ENCODE measurements at regions not wholly inside any gene's neighbourhood (a gene's known extent, or its start where the extent isn't known, plus 50 kb on each side); places are given as distances from the start of the nearest gene placed in this dataset.

- H3K4me3 Mint-ChIP-seq = no peak overlapping the region
- DNase-seq (ENCODE audit: low read depth, low spot score) = no peak
- TF ChIP-seq, protein P1, sequence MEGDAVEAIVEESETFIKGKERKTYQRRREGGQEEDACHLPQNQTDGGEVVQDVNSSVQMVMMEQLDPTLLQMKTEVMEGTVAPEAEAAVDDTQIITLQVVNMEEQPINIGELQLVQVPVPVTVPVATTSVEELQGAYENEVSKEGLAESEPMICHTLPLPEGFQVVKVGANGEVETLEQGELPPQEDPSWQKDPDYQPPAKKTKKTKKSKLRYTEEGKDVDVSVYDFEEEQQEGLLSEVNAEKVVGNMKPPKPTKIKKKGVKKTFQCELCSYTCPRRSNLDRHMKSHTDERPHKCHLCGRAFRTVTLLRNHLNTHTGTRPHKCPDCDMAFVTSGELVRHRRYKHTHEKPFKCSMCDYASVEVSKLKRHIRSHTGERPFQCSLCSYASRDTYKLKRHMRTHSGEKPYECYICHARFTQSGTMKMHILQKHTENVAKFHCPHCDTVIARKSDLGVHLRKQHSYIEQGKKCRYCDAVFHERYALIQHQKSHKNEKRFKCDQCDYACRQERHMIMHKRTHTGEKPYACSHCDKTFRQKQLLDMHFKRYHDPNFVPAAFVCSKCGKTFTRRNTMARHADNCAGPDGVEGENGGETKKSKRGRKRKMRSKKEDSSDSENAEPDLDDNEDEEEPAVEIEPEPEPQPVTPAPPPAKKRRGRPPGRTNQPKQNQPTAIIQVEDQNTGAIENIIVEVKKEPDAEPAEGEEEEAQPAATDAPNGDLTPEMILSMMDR (conservative IDR thresholded peaks at IDR 0.05) = no peak
- H3K9me3 Mint-ChIP-seq = no peaks in the 10 kb centered on the region
- H3K27me3 Mint-ChIP-seq (ENCODE audit: low read depth) = no peaks in the 10 kb centered on the region
- no peak overlapping the region for H3K27ac Mint-ChIP-seq (ENCODE audit: unreplicated experiment)
- H3K4me1 Mint-ChIP-seq = peaks cover 11% of the 10 kb centered on the region
- no peaks in the 10 kb centered on the region for H3K36me3 Mint-ChIP-seq (ENCODE audit: low read depth)
These were observed 58.1 kb upstream of the NECTIN1 start for GRCh38 chr11:119787074-119787461.

DNA sequence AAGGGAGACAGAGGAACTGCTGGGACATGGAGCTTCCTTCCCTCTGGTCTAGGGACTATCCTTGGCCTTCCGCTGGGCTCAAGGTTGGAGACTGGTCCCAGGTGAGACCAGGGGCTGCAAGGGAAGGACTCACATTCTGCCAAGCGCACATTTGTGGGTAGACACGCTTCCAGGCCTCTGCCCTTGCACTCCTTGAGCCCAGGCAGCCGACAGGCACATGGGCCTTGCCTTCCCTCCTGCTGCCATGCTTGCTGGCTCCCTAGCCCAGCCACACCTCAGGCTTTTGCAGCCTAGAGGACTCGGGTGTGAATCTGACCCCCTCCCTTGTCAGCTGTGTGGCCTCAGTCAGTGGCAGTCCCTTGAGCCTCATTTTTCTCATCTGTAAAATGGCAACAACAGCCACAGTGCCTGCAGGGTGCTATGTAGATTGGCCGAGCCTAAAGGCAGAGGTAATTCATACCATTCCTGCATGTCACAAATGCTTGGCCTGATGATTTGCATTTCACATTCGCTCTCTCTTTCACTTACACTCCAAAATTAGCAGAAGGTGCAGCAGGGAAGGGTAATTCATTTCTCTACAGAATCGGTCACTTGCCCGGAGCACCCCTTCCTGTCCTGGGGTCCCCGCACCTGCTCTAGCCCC lies 57.6 kb upstream of the NECTIN1 start:
- Mint-ChIP-seq H3K9me3 (no peaks in the 10 kb centered on the region), H3K27me3 (ENCODE audit: low read depth) (no peaks in the 10 kb centered on the region), H3K27ac (ENCODE audit: unreplicated experiment) (no peak overlapping the region), H3K4me3 (no peak overlapping the region), H3K36me3 (ENCODE audit: low read depth) (no peaks in the 10 kb centered on the region), H3K4me1 (peaks cover 14% of the 10 kb centered on the region)
- TF ChIP-seq, protein P1 (conservative IDR thresholded peaks at IDR 0.05) = no peak
- no peak for DNase-seq (ENCODE audit: low read depth, low spot score)

GRCh38 chr11:119785131-119785530 lies 56.1 kb upstream of the NECTIN1 start:
- TF ChIP-seq, protein P1 (conservative IDR thresholded peaks at IDR 0.05) = no peak
- no peaks in the 10 kb centered on the region for H3K27me3 Mint-ChIP-seq (ENCODE audit: low read depth)
- peaks cover 6% of the 10 kb centered on the region for H3K4me1 Mint-ChIP-seq
- no peak overlapping the region for H3K27ac Mint-ChIP-seq (ENCODE audit: unreplicated experiment)
- no peak overlapping the region for H3K4me3 Mint-ChIP-seq
- H3K36me3 Mint-ChIP-seq (ENCODE audit: low read depth) = no peaks in the 10 kb centered on the region
- no peaks in the 10 kb centered on the region for H3K9me3 Mint-ChIP-seq
- no peak for DNase-seq (ENCODE audit: low read depth, low spot score)

GRCh38 chr11:119784421-119784820 lies 55.4 kb upstream of the NECTIN1 start:
- DNase-seq (ENCODE audit: low read depth, low spot score) = no peak
- peaks cover 6% of the 10 kb centered on the region for H3K4me1 Mint-ChIP-seq

DNA sequence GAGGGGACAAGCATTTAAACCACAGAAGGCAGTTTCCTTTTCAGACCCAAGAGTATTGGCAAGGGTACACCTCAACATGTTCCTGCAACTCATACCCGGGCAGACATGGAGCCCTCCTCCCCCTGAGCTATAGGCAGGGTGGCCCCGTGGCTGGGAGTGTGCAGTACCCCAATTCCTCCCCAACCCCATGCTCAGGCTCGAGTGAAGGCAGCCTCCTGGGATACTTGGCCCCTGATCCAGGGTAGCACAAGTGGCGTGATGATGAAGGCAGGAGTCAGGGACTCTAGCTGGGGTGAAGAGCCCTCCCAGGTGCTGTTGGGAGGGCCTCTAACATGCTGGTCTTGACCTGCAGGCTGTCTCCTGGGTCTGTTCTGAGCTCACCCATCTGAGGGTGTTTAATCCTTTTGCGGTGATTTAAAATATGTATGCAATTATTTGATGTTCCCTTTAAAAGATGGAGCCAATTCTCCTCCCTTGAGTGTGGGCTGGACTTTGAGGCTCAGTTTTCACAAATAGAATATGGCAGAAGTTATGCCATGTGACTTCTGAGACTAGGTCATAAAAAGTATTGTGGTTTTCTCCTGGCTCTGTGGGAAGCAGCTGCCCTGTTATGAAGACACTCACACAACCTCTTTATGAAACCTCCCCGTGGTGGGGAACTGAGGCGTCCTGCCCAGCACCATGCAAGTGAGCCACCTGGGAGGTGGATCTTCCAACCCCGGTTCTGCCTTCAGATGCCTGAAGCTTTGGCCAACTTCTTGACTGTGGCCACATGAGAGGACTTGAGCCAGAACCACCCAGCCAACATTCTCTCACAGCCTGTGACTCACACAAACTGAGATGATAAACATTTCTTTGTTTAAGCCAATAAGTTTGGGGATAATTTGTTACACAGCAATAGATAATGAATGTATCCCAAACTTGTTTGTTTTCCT lies 54.7 kb upstream of the NECTIN1 start:
- Mint-ChIP-seq H3K4me3 (no peak overlapping the region), H3K9me3 (no peaks in the 10 kb centered on the region), H3K27ac (ENCODE audit: unreplicated experiment) (no peak overlapping the region), H3K4me1 (peaks cover 6% of the 10 kb centered on the region), H3K36me3 (ENCODE audit: low read depth) (no peaks in the 10 kb centered on the region), H3K27me3 (ENCODE audit: low read depth) (no peaks in the 10 kb centered on the region)
- no peak for DNase-seq (ENCODE audit: low read depth, low spot score)
- TF ChIP-seq, protein P1 (conservative IDR thresholded peaks at IDR 0.05) = no peak

More at GRCh38 chr11:119784421-119784820, 55.4 kb upstream of the NECTIN1 start:
- no peaks in the 10 kb centered on the region for H3K27me3 Mint-ChIP-seq (ENCODE audit: low read depth)
- TF ChIP-seq, protein P1 (conservative IDR thresholded peaks at IDR 0.05) = no peak
- no peak overlapping the region for H3K27ac Mint-ChIP-seq (ENCODE audit: unreplicated experiment)
- no peaks in the 10 kb centered on the region for H3K9me3 Mint-ChIP-seq
- H3K4me3 Mint-ChIP-seq = no peak overlapping the region
- H3K36me3 Mint-ChIP-seq (ENCODE audit: low read depth) = no peaks in the 10 kb centered on the region
